ENCODE measurements at regions not wholly inside any gene's neighbourhood (a gene's known extent, or its start where the extent isn't known, plus 50 kb on each side); places are given as distances from the start of the nearest gene placed in this dataset.

DNA sequence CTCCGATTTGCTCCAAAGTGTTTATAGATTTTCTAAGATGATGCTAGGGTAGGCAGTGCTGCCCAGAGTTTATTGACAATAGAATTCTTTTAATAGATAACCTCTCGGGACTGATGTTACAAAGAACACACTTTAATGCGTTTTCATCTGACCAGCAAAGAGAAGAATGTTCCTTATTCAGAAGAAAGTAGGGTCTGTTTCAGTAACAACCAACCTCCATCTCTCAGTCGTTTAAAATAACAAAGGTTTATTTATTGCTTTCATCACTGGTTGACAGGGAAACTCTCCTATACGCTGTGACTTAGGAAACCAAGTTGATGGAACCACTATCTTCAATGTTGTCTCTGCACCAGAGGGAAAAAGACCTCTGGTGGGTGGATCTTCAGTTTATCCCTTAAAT lies 55.1 kb upstream of the PAPPA start:
- H3K4me1 Mint-ChIP-seq (ENCODE audit: low read depth) = no peaks in the 10 kb centered on the region
- no peaks in the 10 kb centered on the region for H3K27me3 Mint-ChIP-seq
- H3K4me3 Mint-ChIP-seq = no peak overlapping the region
- H3K36me3 Mint-ChIP-seq (ENCODE audit: low read depth) = no peaks in the 10 kb centered on the region
- H3K9me3 Mint-ChIP-seq = peaks cover 11% of the 10 kb centered on the region
- H3K27ac Mint-ChIP-seq = no peak overlapping the region

DNA sequence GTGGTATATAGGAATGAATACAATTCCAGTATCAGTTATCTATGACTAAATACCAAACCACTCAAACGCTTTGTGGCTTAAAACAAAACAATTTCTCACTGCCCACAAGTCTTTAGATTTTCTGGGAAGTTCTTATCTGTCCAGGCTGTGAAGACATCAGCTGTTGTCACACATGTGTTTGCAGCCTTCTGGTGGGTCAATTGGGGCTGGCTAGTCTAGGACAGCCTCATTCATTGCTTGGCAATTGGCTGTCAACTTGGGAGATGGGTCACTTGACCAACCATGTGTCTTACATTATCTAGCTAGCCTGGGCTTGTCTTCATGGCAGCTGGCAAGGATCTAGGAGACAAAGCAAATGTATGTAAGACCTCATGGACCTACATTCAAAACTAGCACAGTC lies 53.8 kb upstream of the PAPPA start:
- Mint-ChIP-seq H3K9me3 (peaks cover 14% of the 10 kb centered on the region), H3K4me1 (ENCODE audit: low read depth) (no peaks in the 10 kb centered on the region), H3K4me3 (no peak overlapping the region), H3K27ac (no peak overlapping the region), H3K27me3 (no peaks in the 10 kb centered on the region), H3K36me3 (ENCODE audit: low read depth) (no peaks in the 10 kb centered on the region)

DNA sequence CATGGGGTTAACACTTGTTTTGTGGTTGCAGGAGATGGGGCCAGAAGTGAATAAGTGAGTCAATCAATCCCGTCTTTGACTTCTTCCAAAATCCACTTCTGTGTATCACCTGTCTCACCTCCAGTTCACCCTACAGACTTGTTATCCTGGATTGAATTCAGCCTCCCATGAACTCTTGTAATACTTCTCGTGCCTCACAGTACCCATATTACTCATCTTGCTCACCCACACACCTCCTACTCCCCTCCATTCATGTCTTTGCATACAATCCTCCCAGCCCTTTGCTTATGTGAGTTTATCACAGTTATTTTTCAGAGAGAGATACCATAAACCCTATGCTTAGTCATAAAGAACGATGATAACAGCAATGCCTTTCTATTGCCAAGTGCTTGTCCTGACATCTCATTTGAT lies 52.9 kb upstream of the PAPPA start:
- Mint-ChIP-seq H3K27ac (no peak overlapping the region), H3K27me3 (no peaks in the 10 kb centered on the region), H3K9me3 (peaks cover 14% of the 10 kb centered on the region), H3K4me1 (ENCODE audit: low read depth) (no peaks in the 10 kb centered on the region), H3K4me3 (no peak overlapping the region), H3K36me3 (ENCODE audit: low read depth) (no peaks in the 10 kb centered on the region)

DNA sequence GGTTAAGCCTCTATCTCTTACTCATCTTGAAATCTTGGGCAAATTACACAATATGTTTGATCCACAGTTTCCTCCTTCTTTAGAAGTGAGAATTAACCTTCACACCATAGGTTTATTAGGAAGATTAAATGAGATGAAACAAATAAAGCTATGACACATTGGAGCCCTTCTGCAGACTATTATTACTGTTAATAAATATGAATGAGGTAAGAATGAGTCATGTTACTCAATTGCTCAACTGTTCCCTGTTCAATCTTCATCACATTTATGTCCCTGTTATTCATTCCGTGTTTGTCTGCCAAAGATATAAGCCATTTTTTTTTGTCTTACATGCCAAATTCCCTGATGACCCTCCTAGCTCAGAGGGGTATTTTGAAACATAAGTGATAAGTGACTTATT lies 52.1 kb upstream of the PAPPA start:
- H3K36me3 Mint-ChIP-seq (ENCODE audit: low read depth) = no peaks in the 10 kb centered on the region
- no peaks in the 10 kb centered on the region for H3K4me1 Mint-ChIP-seq (ENCODE audit: low read depth)
- no peak overlapping the region for H3K4me3 Mint-ChIP-seq
- no peak overlapping the region for H3K27ac Mint-ChIP-seq
- no peaks in the 10 kb centered on the region for H3K27me3 Mint-ChIP-seq
- peaks cover 14% of the 10 kb centered on the region for H3K9me3 Mint-ChIP-seq

DNA sequence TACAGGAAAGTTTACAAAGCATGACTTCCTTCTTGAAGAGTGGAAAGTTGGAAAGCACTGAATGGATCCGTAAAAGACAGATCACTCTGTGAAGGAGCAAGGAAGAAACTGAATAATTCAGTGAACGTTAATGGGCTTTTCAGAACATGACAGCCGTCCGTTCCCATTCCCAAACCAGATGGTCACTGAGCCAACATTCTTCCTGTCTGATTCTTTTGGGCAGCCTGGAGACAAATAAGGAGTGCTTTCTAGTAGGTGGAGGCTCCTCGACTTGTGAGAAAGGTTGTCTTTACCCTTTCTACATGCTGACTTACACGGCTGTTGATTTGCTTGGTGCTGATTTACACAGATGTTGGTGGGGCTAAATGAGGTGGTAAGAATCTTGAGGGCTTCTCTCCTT lies 51.0 kb upstream of the PAPPA start:
- H3K4me1 Mint-ChIP-seq (ENCODE audit: low read depth) = no peaks in the 10 kb centered on the region
- no peak overlapping the region for H3K4me3 Mint-ChIP-seq
- H3K27me3 Mint-ChIP-seq = no peaks in the 10 kb centered on the region
- peaks cover 14% of the 10 kb centered on the region for H3K9me3 Mint-ChIP-seq
- H3K27ac Mint-ChIP-seq = no peak overlapping the region
- H3K36me3 Mint-ChIP-seq (ENCODE audit: low read depth) = no peaks in the 10 kb centered on the region

All from stimulated activated naive CD8-positive, alpha-beta T cell treated with anti-CD3 and anti-CD28 coated beads, Interleukin-15, Interleukin-2, amounts not matched to agents 100 ng/mL and 50 ng/mL, for 24 hours (primary cell).